ENCODE measurements at regions not wholly inside any gene's neighbourhood (a gene's known extent, or its start where the extent isn't known, plus 50 kb on each side); places are given as distances from the start of the nearest gene placed in this dataset.

GRCh38 chr2:18410543-18410942, 149.9 kb downstream of the RDH14 start:
- TF ChIP-seq CTCF (optimal IDR thresholded peaks at IDR 0.05 in 1 of 3, IDR thresholded peaks at IDR 0.05 in 1 of 3, conservative IDR thresholded peaks at IDR 0.05 in 1 of 3; ENCODE audit: extremely low read depth in 1 of 3, insufficient read depth in 2 of 3, low read length in 3 of 3) (no peak), EZH2 (IDR thresholded peaks at IDR 0.05; ENCODE audit: low read length) (no peak)

All from keratinocyte (primary cell).